HL-60 (cell line): ENCODE measurements at regions not wholly inside any gene's neighbourhood (a gene's known extent, or its start where the extent isn't known, plus 50 kb on each side); places are given as distances from the start of the nearest gene placed in this dataset.

Experiments used
- DNase-seq, 2 experiments: peaks; one replicate each; pipeline ENCODE4 v3.0.0-alpha.2; 2010 to 2020; ENCODE audit warnings: low read depth in 1 of 2, low spot score in 1 of 2
- H3K27ac ChIP-seq: fragments of 250-450 bp; sonication (Bioruptor Pico); replicated peaks from 2 replicates; pipeline ENCODE4 v1.5.1; 2020; ENCODE audit warnings: mild to moderate bottlenecking, moderate library complexity
- H3K27me3 ChIP-seq: fragments of 250-450 bp; sonication (Bioruptor Pico); 2 replicates; pipeline ENCODE4 v1.5.1; 2021; ENCODE audit warnings: mild to moderate bottlenecking, moderate library complexity; ENCODE audit not compliant: insufficient read depth, poor library complexity, severe bottlenecking
- H3K4me3 ChIP-seq: replicated peaks from 2 replicates; pipeline ENCODE4 v1.5.1; 2011; ENCODE audit warnings: mild to moderate bottlenecking, control low read depth, low read length; ENCODE audit not compliant: insufficient read depth
- GABPA ChIP-seq: IDR thresholded peaks from 2 replicates; pipeline ENCODE4 v1.6.1; 2012; ENCODE audit warnings: low read depth
- POLR2AphosphoS5 ChIP-seq: IDR thresholded peaks from 2 replicates; pipeline ENCODE4 v1.6.1; 2012; ENCODE audit warnings: low read depth
- REST ChIP-seq: IDR thresholded peaks from 2 replicates; pipeline ENCODE4 v1.6.1; 2012; ENCODE audit warnings: low read depth; ENCODE audit not compliant: insufficient replicate concordance
- SPI1 ChIP-seq: IDR thresholded peaks from 2 replicates; pipeline ENCODE4 v1.6.1; 2012; ENCODE audit warnings: low read depth, mild to moderate bottlenecking, borderline replicate concordance
- TF ChIP-seq, protein P1 (sequence below): IDR thresholded peaks from one replicate; pipeline ENCODE4 v1.5.1; 2011; ENCODE audit warnings: low read length, control low read depth, inconsistent platforms; ENCODE audit not compliant: insufficient read depth

DNA sequence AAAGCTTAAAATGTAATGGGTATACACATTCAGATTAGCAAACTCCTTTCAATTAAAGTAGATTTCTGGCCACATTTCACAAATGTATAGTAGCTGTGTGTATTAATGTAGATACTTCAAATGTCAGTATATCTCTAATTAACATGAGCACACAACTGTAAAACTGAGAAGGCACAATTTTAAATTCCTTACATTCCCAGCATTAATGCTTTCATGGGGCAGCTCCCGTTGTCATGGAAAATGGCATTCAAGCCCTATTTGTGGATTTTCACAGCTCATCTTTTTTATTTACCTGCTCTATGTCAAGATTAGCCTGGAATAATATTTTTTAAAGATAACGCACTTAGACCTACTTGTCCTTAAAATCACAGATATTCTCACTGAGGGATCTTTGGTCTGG lies 113.6 kb upstream of the SOX6 start:
- no peak for TF ChIP-seq SPI1
- no peak for TF ChIP-seq POLR2AphosphoS5
- TF ChIP-seq REST, result no peak
- no peak for TF ChIP-seq GABPA
- TF ChIP-seq, protein P1, sequence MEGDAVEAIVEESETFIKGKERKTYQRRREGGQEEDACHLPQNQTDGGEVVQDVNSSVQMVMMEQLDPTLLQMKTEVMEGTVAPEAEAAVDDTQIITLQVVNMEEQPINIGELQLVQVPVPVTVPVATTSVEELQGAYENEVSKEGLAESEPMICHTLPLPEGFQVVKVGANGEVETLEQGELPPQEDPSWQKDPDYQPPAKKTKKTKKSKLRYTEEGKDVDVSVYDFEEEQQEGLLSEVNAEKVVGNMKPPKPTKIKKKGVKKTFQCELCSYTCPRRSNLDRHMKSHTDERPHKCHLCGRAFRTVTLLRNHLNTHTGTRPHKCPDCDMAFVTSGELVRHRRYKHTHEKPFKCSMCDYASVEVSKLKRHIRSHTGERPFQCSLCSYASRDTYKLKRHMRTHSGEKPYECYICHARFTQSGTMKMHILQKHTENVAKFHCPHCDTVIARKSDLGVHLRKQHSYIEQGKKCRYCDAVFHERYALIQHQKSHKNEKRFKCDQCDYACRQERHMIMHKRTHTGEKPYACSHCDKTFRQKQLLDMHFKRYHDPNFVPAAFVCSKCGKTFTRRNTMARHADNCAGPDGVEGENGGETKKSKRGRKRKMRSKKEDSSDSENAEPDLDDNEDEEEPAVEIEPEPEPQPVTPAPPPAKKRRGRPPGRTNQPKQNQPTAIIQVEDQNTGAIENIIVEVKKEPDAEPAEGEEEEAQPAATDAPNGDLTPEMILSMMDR, result no peak
- no peak overlapping the region for H3K4me3 ChIP-seq
- H3K27ac ChIP-seq, result no peak overlapping the region
- no peaks in the 10 kb centered on the region for H3K27me3 ChIP-seq
- DNase-seq, result no peak

- Histone ChIP-seq H3K4me3 (no peak overlapping the region), H3K27ac (no peak overlapping the region), H3K27me3 (no peaks in the 10 kb centered on the region)
- peak in 1 of 2 experiments; percentile 30 for DNase-seq
- TF ChIP-seq POLR2AphosphoS5 (no peak), GABPA (no peak), REST (no peak), SPI1 (no peak)
- TF ChIP-seq, protein P1, result no peak
Observed at GRCh38 chr11:16468735-16469453, 112.5 kb upstream of the SOX6 start.

DNA sequence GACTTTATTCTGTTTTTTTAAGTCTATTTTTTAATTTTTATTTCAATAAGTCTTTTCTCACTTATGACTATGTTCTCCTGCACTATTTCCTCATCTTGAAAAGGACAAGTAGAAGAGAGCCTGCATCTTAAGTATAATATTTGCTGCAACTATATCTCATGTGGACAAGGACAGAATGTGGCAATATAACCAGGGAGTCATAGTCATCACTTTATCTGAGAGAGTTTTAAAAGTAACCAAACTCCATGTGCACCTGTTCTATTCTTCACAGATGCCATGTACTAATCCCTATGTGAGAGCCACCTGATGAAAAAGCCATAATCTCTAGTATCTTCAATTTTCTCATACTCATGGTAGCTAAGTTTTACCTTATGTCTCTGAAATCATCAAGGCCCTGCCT lies 104.2 kb upstream of the SOX6 start:
- TF ChIP-seq GABPA, result no peak
- TF ChIP-seq REST, result no peak
- TF ChIP-seq, protein P1, result no peak
- no peak for TF ChIP-seq POLR2AphosphoS5
- no peak for TF ChIP-seq SPI1
- DNase-seq, result no peak
- no peak overlapping the region for H3K4me3 ChIP-seq

More for the DNA sequence above, 104.2 kb upstream of the SOX6 start:
- no peak overlapping the region for H3K27ac ChIP-seq
- no peaks in the 10 kb centered on the region for H3K27me3 ChIP-seq
